ENCODE measurements at regions not wholly inside any gene's neighbourhood (a gene's known extent, or its start where the extent isn't known, plus 50 kb on each side); places are given as distances from the start of the nearest gene placed in this dataset.

DNA sequence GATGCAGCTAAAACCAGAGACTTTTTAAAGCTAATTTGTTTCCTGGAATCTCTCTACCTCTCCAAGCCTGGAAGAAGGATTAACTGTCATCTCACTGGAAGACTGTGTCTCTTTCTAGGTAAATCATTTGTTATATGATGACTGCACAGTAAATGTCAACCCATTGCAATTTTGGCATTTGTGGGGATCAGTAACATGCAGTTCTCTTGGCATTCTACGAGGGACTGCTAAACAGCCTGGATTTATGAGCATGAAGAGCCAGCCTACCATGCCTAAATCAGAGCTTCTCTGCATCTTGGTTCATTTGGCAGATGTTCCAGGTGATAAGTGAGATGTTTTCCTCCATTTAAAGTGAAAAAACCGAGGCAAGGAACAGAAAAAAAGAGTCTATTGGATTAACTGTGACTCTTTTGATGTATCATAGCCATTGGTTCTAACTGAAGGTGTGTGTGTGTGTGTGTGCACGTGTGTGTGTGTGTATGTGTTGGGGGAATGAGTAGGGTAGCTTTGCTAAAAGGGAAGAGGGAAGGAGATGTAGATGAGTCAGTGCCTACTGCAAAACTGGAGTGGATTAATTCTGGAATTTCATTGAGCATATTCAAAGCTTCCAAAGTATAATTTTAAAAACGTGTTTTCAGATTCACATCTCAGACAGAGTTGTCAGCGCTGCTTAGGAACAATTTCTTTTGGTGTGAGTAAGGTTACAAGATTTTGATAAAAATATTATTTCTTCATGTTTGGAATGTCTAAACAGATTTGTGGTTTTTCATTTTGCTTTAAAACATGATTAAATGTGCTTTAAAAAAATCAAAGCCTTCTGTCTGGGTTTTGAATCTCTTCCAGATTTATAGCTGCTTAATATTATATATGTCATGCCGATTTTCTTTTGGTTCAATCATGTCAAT lies 123.2 kb upstream of the LNX1 start:
- Histone ChIP-seq H3K4me1 (replicated peaks) (no peaks in the 10 kb centered on the region; the same call in 1 of the 2 replicates), H3K27me3 (replicated peaks) (no peaks in the 10 kb centered on the region), H3K9me3 (replicated peaks) (no peaks in the 10 kb centered on the region), H3K36me3 (no peaks in the 10 kb centered on the region), H3K27ac (no peak overlapping the region), H3K4me3 (no peak overlapping the region)
- no peak for DNase-seq (ENCODE audit: low read depth in 1 of 2, low spot score in 2 of 2)

DNA sequence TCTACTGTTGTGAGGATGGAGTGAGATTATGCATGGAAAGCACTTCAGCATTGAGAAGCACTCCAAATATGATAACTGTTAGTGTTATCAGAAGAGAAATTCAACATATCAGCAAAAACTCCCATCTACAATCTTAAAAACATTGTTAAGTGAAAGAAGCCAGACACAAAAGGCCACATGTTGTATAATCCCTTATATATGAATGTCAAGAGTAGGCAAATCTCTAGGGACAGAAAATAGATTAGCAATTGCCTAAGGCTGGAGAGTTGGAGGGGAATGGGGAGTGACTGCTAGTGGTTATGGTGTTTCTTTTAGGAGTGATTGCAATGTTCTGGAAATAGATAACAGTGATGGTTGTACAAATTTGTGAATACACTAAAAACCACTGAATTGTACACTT lies 122.5 kb upstream of the LNX1 start:
- Histone ChIP-seq H3K27ac (no peak overlapping the region), H3K36me3 (no peaks in the 10 kb centered on the region), H3K9me3 (replicated peaks) (no peaks in the 10 kb centered on the region), H3K27me3 (replicated peaks) (no peaks in the 10 kb centered on the region), H3K4me1 (replicated peaks) (no peaks in the 10 kb centered on the region; the same call in 1 of the 2 replicates), H3K4me3 (no peak overlapping the region)
- DNase-seq (ENCODE audit: low read depth in 1 of 2, low spot score in 2 of 2) = no peak

DNA sequence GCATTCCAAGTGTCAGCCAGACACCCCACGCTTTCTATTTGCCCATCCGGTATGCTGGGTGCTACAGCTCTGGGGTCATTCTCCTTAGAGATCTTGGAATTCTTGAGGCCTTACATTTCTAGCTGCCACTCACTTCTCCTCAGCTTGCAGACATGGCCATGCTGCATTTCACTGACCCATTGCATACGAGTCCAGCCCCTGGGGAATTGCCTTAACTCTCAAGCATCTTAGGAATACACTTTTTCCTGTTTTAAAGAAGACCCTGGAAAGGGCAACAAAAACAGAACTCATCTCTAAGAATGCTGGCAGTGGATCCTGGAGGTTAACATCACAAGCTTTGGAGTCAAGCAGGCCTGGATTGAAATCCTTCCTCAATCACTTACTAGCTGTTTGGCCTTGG lies 122.0 kb upstream of the LNX1 start:
- Histone ChIP-seq H3K9me3 (replicated peaks) (no peaks in the 10 kb centered on the region), H3K27ac (no peak overlapping the region), H3K4me1 (replicated peaks) (no peaks in the 10 kb centered on the region; the same call in 1 of the 2 replicates), H3K4me3 (no peak overlapping the region), H3K36me3 (no peaks in the 10 kb centered on the region), H3K27me3 (replicated peaks) (no peaks in the 10 kb centered on the region)
- no peak for DNase-seq (ENCODE audit: low read depth in 1 of 2, low spot score in 2 of 2)

DNA sequence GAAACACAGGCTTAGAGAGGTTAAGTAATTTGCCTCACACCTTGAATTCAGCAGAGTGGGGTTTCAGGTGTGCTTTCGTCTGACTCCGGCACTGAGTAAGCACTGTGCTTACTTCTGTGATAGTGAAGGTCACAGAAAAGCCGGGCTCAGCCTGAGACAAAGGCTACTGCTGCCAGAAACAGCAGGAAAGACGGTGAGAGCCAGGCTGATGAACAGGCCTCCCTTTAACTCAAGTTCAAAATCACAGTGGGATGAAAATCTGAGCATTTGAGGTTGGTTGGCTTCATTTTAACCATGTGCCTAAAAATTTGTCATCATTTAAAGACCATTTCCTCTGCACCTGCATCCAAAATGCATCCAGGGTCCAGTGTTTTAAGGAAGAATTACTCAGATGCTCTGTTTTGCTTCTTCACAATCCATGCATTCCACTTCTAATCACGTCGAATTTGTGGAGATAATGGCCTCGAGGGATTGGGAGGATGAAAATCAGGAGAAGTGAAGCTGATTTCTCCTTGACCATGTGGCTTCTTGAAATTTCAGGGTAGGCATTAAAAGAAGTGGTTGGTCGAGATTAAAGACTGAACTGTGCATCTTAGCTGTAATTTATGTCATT lies 121.2 kb upstream of the LNX1 start:
- no peaks in the 10 kb centered on the region for H3K9me3 ChIP-seq (replicated peaks)
- H3K27ac ChIP-seq = no peak overlapping the region
- H3K36me3 ChIP-seq = no peaks in the 10 kb centered on the region
- H3K4me3 ChIP-seq = no peak overlapping the region
- H3K27me3 ChIP-seq (replicated peaks) = no peaks in the 10 kb centered on the region
- DNase-seq (ENCODE audit: low read depth in 1 of 2, low spot score in 2 of 2) = no peak
- H3K4me1 ChIP-seq (replicated peaks) = no peaks in the 10 kb centered on the region; the same call in 1 of the 2 replicates

DNA sequence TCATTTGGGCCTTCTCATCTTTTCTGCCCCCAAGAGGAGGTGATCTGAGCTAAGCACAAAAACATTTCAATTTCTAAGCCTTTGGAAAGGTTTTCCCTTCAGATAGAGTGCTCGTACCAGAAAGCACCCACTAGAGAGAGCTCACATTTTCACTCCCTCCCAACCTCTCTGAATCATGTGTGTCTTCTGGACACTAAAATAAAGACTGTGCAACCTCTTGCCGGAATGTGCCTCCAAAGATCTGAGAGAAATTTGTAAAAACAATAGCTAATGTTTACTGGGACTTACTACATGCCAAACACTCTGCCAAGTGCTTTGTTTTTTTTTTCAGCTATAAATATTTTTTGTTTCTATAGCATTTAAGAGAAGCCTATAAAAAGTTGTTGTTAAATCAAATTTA lies 120.6 kb upstream of the LNX1 start:
- H3K4me3 ChIP-seq = no peak overlapping the region
- no peaks in the 10 kb centered on the region for H3K36me3 ChIP-seq
- H3K27me3 ChIP-seq (replicated peaks) = no peaks in the 10 kb centered on the region
- no peak for DNase-seq (ENCODE audit: low read depth in 1 of 2, low spot score in 2 of 2)
- no peaks in the 10 kb centered on the region; the same call in 1 of the 2 replicates for H3K4me1 ChIP-seq (replicated peaks)
- H3K9me3 ChIP-seq (replicated peaks) = no peaks in the 10 kb centered on the region
- no peak overlapping the region for H3K27ac ChIP-seq

DNA sequence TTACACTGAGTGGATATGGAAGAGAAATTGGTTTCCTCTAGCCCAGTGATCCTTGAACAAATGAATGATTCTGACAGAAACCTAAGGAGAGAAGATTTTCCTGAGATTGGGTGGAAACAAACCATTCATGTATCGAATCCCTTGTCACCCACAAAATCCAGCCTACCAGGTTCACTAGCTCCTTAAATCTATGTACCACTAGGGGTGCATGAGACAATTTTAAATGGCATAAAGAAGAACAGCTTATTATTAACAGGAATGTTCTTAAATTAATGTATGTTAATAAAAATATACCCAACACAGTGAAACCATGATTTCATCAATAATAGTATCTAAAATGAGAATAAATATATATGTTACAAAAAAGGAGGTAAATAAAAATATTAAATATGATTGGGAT lies 118.4 kb upstream of the LNX1 start:
- Histone ChIP-seq H3K36me3 (no peaks in the 10 kb centered on the region), H3K4me3 (no peak overlapping the region), H3K4me1 (replicated peaks) (no peaks in the 10 kb centered on the region; the same call in 1 of the 2 replicates), H3K27me3 (replicated peaks) (no peaks in the 10 kb centered on the region), H3K27ac (no peak overlapping the region), H3K9me3 (replicated peaks) (no peaks in the 10 kb centered on the region)
- DNase-seq (ENCODE audit: low read depth in 1 of 2, low spot score in 2 of 2) = no peak

DNA sequence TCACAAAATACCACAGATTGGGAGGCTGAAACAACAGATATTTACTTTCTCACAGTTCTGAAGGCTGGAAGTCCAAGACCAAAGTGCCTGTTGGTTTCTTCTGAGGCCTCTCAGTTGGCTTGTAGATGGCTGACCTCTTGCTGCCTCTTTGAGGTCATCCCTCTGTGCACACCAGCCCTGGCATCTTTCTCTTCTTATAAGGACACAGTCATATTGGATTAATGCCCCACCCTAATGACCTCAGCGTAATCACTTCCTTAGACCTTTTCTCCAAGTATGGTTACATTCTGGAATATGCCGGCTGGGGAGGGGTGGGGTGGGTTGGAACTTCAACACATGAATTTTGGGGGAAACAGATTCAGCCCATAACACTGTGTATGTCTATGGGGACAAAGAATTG lies 116.2 kb upstream of the LNX1 start:
- H3K27me3 ChIP-seq (replicated peaks) = no peaks in the 10 kb centered on the region
- no peaks in the 10 kb centered on the region for H3K36me3 ChIP-seq
- no peak for DNase-seq (ENCODE audit: low read depth in 1 of 2, low spot score in 2 of 2)

DNA sequence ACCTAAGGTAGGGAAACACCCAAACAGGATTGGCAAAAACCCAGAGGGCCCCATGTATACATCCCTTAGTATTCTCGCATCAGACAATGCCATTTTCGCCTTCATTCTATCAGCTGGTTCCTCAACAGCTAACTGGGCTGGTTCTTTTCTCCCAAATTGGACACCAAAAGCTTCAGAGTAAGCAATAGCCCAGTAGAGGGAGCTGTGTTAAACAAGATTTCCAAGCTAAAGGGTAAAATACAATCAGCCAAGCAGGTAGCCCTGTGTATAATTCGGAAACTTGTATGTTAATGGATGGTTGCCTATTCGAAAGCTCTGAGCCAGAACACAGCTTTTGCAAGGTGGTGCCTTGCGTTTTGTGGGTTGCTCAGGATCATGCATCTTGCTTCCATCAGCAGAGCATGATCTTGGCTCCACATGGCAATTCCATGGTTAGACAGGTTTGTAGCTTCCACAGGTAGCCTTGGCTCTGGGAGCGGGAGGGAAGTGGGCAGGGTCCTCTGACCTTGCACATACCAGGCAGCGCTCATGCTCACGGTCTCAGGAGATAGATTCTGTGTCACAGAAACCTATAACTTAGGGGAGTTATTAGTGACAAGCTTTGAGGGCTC lies 115.2 kb upstream of the LNX1 start:
- no peak overlapping the region for H3K4me3 ChIP-seq
- H3K27me3 ChIP-seq (replicated peaks) = no peaks in the 10 kb centered on the region

More for the DNA sequence above, 116.2 kb upstream of the LNX1 start:
- Histone ChIP-seq H3K27ac (no peak overlapping the region), H3K4me3 (no peak overlapping the region), H3K9me3 (replicated peaks) (no peaks in the 10 kb centered on the region), H3K4me1 (replicated peaks) (peaks cover 14% of the 10 kb centered on the region)

DNA sequence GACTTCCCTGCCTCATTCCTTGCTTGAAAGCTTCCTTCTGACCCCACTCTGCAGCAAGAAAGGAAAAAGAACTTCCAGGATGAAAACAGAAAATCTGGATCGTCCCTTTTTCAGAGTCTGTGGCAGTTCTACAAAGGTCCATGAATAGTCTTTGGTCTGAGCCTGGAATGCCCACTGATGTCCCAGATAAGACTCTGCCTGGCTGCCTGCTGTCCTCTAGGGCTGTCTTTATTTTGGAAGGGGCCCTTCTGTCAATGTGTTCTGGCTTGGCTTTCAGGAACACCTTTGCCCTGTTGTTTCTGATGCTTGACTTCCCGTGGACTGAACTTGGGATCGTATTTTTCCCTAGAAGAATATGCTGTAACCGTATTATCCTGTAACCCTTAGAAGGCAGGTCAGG lies 114.7 kb upstream of the LNX1 start:
- no peak for DNase-seq (ENCODE audit: low read depth in 1 of 2, low spot score in 2 of 2)
- Histone ChIP-seq H3K4me1 (replicated peaks) (peaks cover 21% of the 10 kb centered on the region), H3K36me3 (no peaks in the 10 kb centered on the region), H3K4me3 (no peak overlapping the region), H3K27me3 (replicated peaks) (no peaks in the 10 kb centered on the region), H3K9me3 (replicated peaks) (no peaks in the 10 kb centered on the region), H3K27ac (no peak overlapping the region)

More for the DNA sequence above, 115.2 kb upstream of the LNX1 start:
- Histone ChIP-seq H3K9me3 (replicated peaks) (no peaks in the 10 kb centered on the region), H3K36me3 (no peaks in the 10 kb centered on the region), H3K4me1 (replicated peaks) (peaks cover 21% of the 10 kb centered on the region), H3K27ac (no peak overlapping the region)
- DNase-seq (ENCODE audit: low read depth in 1 of 2, low spot score in 2 of 2) = peak in 1 of 2 experiments; percentile 38

DNA sequence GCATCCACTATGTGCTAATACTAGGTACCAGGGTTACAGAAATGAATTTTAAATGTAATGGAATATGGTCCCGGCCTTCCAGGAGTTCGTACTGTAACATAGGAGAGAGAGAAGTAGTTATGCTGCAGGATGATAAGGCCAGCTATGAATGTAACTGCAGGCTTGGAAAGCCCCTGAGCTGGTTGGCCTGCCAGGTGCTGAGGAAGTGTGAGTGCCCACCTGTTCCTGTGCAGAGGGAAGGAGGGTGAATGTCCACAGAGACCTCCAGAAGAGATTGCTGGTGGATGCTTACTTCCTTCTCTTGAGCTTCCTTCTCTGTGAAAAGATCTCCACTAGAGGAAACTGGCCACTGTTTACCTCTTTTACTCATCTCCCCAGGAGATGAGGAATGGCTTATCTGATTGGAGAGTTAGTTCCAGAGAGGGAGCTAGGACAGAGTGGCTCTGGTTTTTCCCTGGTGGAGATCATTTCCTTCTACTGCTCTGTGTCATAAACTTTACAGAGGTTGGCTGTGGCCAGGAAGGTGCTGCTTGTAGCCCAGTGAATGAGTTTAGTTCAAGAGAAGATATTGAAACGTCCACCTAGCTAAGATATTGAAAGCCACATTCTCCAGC lies 114.0 kb upstream of the LNX1 start:
- peaks cover 21% of the 10 kb centered on the region for H3K4me1 ChIP-seq (replicated peaks)
- H3K4me3 ChIP-seq = no peak overlapping the region
- DNase-seq (ENCODE audit: low read depth in 1 of 2, low spot score in 2 of 2) = no peak
- H3K36me3 ChIP-seq = no peaks in the 10 kb centered on the region
- H3K27me3 ChIP-seq (replicated peaks) = no peaks in the 10 kb centered on the region
- no peaks in the 10 kb centered on the region for H3K9me3 ChIP-seq (replicated peaks)
- no peak overlapping the region for H3K27ac ChIP-seq

DNA sequence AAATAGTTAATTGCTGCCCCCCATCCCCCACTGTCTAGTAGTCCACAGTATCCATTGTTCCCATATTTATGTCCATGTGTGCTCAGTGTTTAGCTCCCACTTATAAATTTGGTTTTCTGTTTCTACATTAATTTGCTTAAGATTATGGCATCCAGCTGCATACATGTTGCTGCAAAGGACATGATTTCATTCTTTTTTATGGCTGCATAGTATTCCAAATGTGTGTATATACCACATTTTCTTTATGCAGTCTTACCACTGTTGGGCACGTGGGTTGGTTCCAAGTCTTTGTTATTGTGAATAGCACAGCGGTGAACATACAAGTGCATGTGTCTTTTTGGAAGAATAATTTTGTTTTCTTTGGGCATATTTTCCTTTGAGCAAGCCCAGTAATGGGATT lies 113.0 kb upstream of the LNX1 start:
- no peak for DNase-seq (ENCODE audit: low read depth in 1 of 2, low spot score in 2 of 2)
- Histone ChIP-seq H3K36me3 (no peaks in the 10 kb centered on the region), H3K27ac (no peak overlapping the region), H3K27me3 (replicated peaks) (no peaks in the 10 kb centered on the region), H3K4me3 (no peak overlapping the region), H3K4me1 (replicated peaks) (peaks cover 21% of the 10 kb centered on the region), H3K9me3 (replicated peaks) (no peaks in the 10 kb centered on the region)

DNA sequence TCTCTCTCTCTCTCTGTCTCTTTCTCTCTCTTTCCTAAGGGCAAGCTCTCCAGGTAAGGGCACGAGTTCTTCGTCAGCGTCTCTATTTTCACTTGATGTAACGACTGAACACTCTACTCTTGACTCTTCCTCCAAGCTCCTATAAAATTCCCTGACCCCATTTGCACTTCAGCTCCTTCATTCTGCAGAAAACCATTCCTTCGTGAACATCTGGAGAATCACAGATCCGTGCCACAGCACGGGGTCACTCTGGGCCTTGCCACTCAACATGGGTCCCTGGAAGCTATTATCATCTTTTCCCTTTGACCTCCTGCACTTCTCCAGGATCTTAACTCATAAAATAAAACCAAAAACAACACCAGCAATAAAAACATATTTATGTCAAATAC lies 112.0 kb upstream of the LNX1 start:
- peak overlapping the region; percentile 25; the same call in 1 of the 2 replicates for H3K4me3 ChIP-seq
- no peaks in the 10 kb centered on the region for H3K27me3 ChIP-seq (replicated peaks)
- H3K36me3 ChIP-seq = no peaks in the 10 kb centered on the region
- DNase-seq (ENCODE audit: low read depth in 1 of 2, low spot score in 2 of 2) = no peak
- H3K9me3 ChIP-seq (replicated peaks) = no peaks in the 10 kb centered on the region
- peaks cover 21% of the 10 kb centered on the region for H3K4me1 ChIP-seq (replicated peaks)
- peak overlapping the region; percentile 32; the same call in 1 of the 2 replicates for H3K27ac ChIP-seq

DNA sequence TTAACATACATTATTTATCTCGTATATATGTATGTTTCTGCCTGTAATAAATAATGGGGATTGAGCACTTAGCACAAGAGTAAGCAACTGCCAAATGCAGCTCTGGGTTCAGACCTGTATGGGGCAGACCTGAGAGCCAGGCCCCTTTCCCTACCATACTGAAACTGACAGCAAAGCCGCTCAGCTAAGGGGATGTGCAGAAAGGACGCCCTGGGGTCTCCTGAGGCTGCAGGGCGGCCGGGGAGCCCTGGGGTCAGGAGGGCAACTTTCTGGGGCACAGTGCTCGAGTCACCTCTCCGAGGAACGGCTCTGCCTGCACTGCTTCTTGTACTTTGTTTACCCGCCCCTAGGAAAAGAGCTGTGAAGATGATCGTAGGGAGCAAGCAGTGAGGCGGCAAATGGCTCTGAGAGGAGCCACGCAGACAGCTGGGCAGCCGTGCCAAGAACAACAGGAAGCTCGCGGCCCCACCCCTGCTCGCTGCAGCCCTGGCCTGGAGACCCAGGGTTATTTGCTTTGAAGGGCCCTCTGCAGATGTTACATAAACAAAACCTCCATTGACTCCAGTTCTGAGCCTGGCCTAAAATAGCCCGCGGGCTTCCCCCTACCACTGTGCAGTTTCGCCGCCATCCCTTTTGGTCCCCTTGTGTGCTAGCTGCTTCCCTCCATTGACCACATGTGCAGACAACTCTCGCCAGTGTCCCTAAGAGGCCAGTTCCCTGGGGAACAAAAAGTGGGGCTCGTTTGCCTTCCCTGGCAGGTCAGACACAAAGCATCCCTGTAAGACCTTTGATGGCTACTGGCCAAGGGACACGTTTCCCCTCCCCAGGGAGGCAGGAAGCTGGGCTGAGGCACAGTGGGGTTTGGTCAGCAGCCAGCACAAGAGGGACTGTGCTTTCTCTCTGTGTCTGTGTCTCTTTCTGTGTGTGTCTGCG lies 111.3 kb upstream of the LNX1 start:
- Histone ChIP-seq H3K4me1 (replicated peaks) (peaks cover 21% of the 10 kb centered on the region), H3K27me3 (replicated peaks) (no peaks in the 10 kb centered on the region), H3K27ac (peak overlapping the region; percentile 51), H3K4me3 (peak overlapping the region; percentile 25), H3K36me3 (no peaks in the 10 kb centered on the region), H3K9me3 (replicated peaks) (no peaks in the 10 kb centered on the region)
- DNase-seq (ENCODE audit: low read depth in 1 of 2, low spot score in 2 of 2) = peak; percentile 92 to 93
